HG03354 (cell line): ENCODE measurements at regions not wholly inside any gene's neighbourhood (a gene's known extent, or its start where the extent isn't known, plus 50 kb on each side); places are given as distances from the start of the nearest gene placed in this dataset.

Experiments used
- ATAC-seq: cut with Tn5 transposase; IDR thresholded peaks from one replicate; pipeline ENCODE4 v1.9.1; 2021; ENCODE audit warnings: mild to moderate bottlenecking; ENCODE audit not compliant: unreplicated experiment, poor library complexity, severe bottlenecking

- ATAC-seq = no peak
Observed at GRCh38 chr13:65064967-65065366, 2165.2 kb downstream of the PCDH9 start.

GRCh38 chr13:65063753-65064152 is 2166.4 kb downstream of the PCDH9 start:
- ATAC-seq = no peak

GRCh38 chr13:65057986-65058385 is 2172.2 kb downstream of the PCDH9 start:
- ATAC-seq = no peak

- no peak for ATAC-seq
Observed at GRCh38 chr13:65054277-65054676, 2175.9 kb downstream of the PCDH9 start.

- ATAC-seq = no peak
Observed at GRCh38 chr13:65036999-65037398, 2193.1 kb downstream of the PCDH9 start.

- ATAC-seq = no peak
Observed at GRCh38 chr13:65035302-65035701, 2194.8 kb downstream of the PCDH9 start.

- ATAC-seq = no peak
Observed at GRCh38 chr13:65034266-65034665, 2195.9 kb downstream of the PCDH9 start.

- no peak for ATAC-seq
Observed at GRCh38 chr13:65032825-65033224, 2197.3 kb downstream of the PCDH9 start.

GRCh38 chr13:65028101-65028500 is 2202.0 kb downstream of the PCDH9 start:
- ATAC-seq = no peak

GRCh38 chr13:65026505-65026904 is 2203.6 kb downstream of the PCDH9 start:
- no peak for ATAC-seq

GRCh38 chr13:65011378-65011777 is 2218.8 kb downstream of the PCDH9 start:
- no peak for ATAC-seq

- ATAC-seq = no peak
Observed at GRCh38 chr13:64997438-64997837, 2232.7 kb downstream of the PCDH9 start.

GRCh38 chr13:64993514-64994164 is 2236.5 kb downstream of the PCDH9 start:
- no peak for ATAC-seq

- no peak for ATAC-seq
Observed at GRCh38 chr13:64992314-64992713, 2237.8 kb downstream of the PCDH9 start.

- ATAC-seq = no peak
Observed at GRCh38 chr13:64985075-64985474, 2245.1 kb downstream of the PCDH9 start.

- no peak for ATAC-seq
Observed at GRCh38 chr13:64962404-64962803, 2267.7 kb downstream of the PCDH9 start.

- ATAC-seq = no peak
Observed at GRCh38 chr13:64959276-64959675, 2270.9 kb downstream of the PCDH9 start.

GRCh38 chr13:64958106-64958505 is 2272.0 kb downstream of the PCDH9 start:
- ATAC-seq = no peak

GRCh38 chr13:64938660-64939059 is 2291.5 kb downstream of the PCDH9 start:
- no peak for ATAC-seq

GRCh38 chr13:64937302-64937701 is 2292.8 kb downstream of the PCDH9 start:
- no peak for ATAC-seq

- no peak for ATAC-seq
Observed at GRCh38 chr13:64936879-64937278, 2293.3 kb downstream of the PCDH9 start.

- no peak for ATAC-seq
Observed at GRCh38 chr13:64935441-64935840, 2294.7 kb downstream of the PCDH9 start.
